Stimulated activated CD4-positive, alpha-beta T cell treated with anti-CD3 and anti-CD28 coated beads, Interleukin-15, amount 100 ng/mL, for 24 hours (primary cell): ENCODE measurements at regions not wholly inside any gene's neighbourhood (a gene's known extent, or its start where the extent isn't known, plus 50 kb on each side); places are given as distances from the start of the nearest gene placed in this dataset.
"Not testable (repeated sequence)": the region's sequence is repeated elsewhere in the genome, so short reads cannot be mapped to it uniquely, and the experiment has no call there.

ENCODE experiments used
- DNase-seq: peaks from one replicate; pipeline ENCODE4 v3.0.0-alpha.2; 2020

- not testable (repeated sequence) for DNase-seq
These were observed 4454.9 kb upstream of the TPTE start for GRCh38 chr21:6066320-6066985.

- DNase-seq, result not testable (repeated sequence)
These were observed 4453.1 kb upstream of the TPTE start for GRCh38 chr21:6068098-6068831.

GRCh38 chr21:6070213-6070612, 4451.2 kb upstream of the TPTE start:
- not testable (repeated sequence) for DNase-seq

GRCh38 chr21:6072691-6073090, 4448.7 kb upstream of the TPTE start:
- not testable (repeated sequence) for DNase-seq

GRCh38 chr21:6073993-6074705, 4447.2 kb upstream of the TPTE start:
- DNase-seq, result not testable (repeated sequence)

- DNase-seq, result not testable (repeated sequence)
These were observed 4446.4 kb upstream of the TPTE start for GRCh38 chr21:6074935-6075334.

GRCh38 chr21:6075627-6076208, 4445.7 kb upstream of the TPTE start:
- not testable (repeated sequence) for DNase-seq

GRCh38 chr21:6077358-6077757, 4444.0 kb upstream of the TPTE start:
- DNase-seq, result not testable (repeated sequence)

- not testable (repeated sequence) for DNase-seq
These were observed 4442.5 kb upstream of the TPTE start for GRCh38 chr21:6078902-6079301.

- DNase-seq, result not testable (repeated sequence)
These were observed 4440.3 kb upstream of the TPTE start for GRCh38 chr21:6080941-6081655.

GRCh38 chr21:6082166-6082565, 4439.2 kb upstream of the TPTE start:
- not testable (repeated sequence) for DNase-seq

GRCh38 chr21:6083574-6084120, 4437.7 kb upstream of the TPTE start:
- DNase-seq, result not testable (repeated sequence)

GRCh38 chr21:6086038-6086437, 4435.3 kb upstream of the TPTE start:
- not testable (repeated sequence) for DNase-seq

- DNase-seq, result not testable (repeated sequence)
These were observed 4433.7 kb upstream of the TPTE start for GRCh38 chr21:6087579-6088178.

- not testable (repeated sequence) for DNase-seq
These were observed 4431.0 kb upstream of the TPTE start for GRCh38 chr21:6090286-6090908.

GRCh38 chr21:6091335-6092027, 4429.9 kb upstream of the TPTE start:
- not testable (repeated sequence) for DNase-seq

- DNase-seq, result not testable (repeated sequence)
These were observed 4429.0 kb upstream of the TPTE start for GRCh38 chr21:6092401-6092800.

GRCh38 chr21:6093419-6093818, 4428.0 kb upstream of the TPTE start:
- DNase-seq, result peak; percentile 12

GRCh38 chr21:6093870-6094269, 4427.5 kb upstream of the TPTE start:
- not testable (repeated sequence) for DNase-seq

- not testable (repeated sequence) for DNase-seq
These were observed 4426.1 kb upstream of the TPTE start for GRCh38 chr21:6095304-6095703.
